ENCODE measurements at regions not wholly inside any gene's neighbourhood (a gene's known extent, or its start where the extent isn't known, plus 50 kb on each side); places are given as distances from the start of the nearest gene placed in this dataset.

DNA sequence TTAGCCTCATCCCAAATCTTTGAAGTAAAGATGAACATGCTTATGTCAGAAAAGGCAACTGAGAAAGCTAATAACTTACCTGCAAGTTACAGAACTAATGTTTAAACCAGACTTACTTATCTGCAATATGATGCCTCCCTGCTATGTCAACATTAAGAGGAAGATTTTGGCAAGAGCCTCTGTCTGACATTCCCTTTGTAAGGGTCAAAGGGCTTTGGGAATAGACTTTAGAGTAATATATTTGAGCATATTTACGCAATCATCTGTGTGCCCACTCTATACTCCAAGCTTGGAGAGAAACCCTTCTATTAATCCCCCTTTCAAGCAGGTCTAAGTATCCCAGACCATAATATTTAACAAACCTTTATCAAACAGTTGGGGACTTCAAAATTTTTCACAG, 389.4 kb downstream of the NPIPA8 start:
- no peak for DNase-seq (ENCODE audit: low read depth)
- TF ChIP-seq, protein P1, sequence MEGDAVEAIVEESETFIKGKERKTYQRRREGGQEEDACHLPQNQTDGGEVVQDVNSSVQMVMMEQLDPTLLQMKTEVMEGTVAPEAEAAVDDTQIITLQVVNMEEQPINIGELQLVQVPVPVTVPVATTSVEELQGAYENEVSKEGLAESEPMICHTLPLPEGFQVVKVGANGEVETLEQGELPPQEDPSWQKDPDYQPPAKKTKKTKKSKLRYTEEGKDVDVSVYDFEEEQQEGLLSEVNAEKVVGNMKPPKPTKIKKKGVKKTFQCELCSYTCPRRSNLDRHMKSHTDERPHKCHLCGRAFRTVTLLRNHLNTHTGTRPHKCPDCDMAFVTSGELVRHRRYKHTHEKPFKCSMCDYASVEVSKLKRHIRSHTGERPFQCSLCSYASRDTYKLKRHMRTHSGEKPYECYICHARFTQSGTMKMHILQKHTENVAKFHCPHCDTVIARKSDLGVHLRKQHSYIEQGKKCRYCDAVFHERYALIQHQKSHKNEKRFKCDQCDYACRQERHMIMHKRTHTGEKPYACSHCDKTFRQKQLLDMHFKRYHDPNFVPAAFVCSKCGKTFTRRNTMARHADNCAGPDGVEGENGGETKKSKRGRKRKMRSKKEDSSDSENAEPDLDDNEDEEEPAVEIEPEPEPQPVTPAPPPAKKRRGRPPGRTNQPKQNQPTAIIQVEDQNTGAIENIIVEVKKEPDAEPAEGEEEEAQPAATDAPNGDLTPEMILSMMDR (IDR thresholded peaks at IDR 0.05; ENCODE audit: insufficient read depth, low read length): no peak
- H3K4me3 ChIP-seq (ENCODE audit: low read depth, low read length): no peak overlapping the region

DNA sequence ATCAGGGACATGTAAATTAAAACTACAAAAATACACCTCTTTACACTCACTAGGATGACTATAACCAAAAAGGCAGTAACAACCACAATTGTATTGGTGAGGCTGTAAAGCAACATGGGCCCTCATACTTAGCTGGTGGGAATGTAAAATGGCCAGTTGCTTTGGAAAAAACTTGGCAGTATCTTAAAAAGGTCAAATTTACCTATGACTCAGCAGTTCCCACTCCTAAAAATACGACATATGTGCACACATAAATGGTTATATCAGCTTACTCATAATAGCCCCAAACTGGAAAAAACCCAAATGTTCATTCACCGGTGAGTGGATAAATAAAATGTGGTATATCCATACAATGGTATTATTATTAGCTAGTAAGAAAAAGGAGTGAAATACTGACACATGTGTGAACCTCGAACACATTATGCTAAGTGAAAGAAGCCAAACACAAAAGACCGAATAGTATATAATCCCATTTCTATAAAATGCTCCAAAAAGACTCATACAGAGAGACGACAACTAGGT, 391.4 kb downstream of the NPIPA8 start:
- TF ChIP-seq, protein P1 (IDR thresholded peaks at IDR 0.05; ENCODE audit: insufficient read depth, low read length): no peak
- H3K4me3 ChIP-seq (ENCODE audit: low read depth, low read length): no peak overlapping the region
- no peak for DNase-seq (ENCODE audit: low read depth)

DNA sequence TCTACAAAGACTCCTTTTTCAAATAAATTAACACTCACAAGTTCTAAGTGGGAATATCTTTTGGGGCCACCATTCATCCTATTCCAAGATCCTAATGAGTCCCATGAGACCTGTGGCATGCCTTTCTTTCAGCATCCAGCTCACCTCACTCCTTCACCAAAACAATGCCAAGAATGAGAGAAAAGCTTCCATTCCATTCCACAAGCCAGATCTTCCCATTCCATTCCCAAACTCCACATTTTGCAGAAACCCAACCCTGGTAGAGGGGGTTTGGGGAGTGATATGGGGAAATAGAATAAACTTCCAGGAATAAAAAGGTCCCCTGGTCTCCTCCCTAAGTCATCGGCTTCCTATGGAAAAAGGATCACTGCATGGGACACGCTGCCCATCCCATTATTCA, 392.2 kb downstream of the NPIPA8 start:
- TF ChIP-seq, protein P1 (IDR thresholded peaks at IDR 0.05; ENCODE audit: insufficient read depth, low read length): no peak
- no peak overlapping the region for H3K4me3 ChIP-seq (ENCODE audit: low read depth, low read length)
- no peak for DNase-seq (ENCODE audit: low read depth)

DNA sequence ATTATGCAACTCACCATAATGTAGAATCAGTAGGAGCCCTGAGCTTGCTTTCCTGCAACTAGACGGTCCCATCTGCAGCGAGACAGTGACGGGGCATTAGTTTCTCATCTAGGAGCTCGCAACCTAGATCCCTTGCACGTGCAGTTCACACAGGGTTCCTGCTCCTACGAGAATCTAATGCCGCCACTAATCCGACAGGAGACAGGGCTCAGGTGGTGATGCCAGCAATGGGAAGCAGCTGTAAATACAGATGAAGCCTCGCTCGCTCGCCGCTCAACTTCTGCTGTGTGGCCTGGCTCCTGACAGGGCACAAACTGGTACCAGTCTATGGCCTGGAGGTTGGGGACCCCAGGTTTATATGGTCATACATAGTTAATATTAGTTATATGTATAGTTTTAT, 394.5 kb downstream of the NPIPA8 start:
- no peak overlapping the region for H3K4me3 ChIP-seq (ENCODE audit: low read depth, low read length)
- TF ChIP-seq, protein P1 (IDR thresholded peaks at IDR 0.05; ENCODE audit: insufficient read depth, low read length): no peak
- DNase-seq (ENCODE audit: low read depth): no peak

DNA sequence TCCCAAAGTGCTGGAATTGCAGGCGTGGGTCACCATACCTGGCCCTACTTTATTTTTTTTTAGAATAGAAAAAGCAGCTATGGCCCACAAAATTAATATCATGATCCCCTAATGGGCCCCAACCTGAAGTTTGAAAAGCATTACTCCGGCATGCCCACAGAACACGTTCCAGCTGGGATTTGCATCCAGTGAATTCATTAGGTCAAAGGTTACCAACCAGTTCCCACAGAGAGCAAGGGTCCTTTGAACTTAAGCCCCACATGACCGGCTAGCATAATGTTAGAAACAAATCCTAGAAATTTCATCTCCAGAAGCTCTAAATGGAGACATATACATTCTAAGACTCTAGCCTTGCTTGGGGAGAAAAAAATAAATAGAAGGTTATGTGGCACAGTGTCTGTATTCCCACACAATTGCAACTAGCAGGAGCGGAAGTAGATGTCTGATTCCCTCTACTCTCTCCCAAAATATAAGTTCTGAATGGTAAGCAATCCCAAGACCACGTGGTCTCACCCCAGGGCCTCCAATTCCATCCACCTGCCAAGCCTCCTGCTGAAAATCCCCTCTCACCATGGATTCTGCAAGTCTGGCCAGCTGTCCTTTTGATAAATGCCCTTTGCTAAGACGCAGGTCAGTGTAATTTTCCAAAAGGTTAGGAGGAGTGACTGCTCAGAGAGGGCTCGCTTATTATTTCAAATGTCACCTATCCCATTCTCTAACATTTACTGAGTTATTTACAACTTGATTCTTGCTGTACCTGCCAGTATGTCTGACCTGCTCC, 395.8 kb downstream of the NPIPA8 start:
- no peak for DNase-seq (ENCODE audit: low read depth)
- TF ChIP-seq, protein P1 (IDR thresholded peaks at IDR 0.05; ENCODE audit: insufficient read depth, low read length): no peak

DNA sequence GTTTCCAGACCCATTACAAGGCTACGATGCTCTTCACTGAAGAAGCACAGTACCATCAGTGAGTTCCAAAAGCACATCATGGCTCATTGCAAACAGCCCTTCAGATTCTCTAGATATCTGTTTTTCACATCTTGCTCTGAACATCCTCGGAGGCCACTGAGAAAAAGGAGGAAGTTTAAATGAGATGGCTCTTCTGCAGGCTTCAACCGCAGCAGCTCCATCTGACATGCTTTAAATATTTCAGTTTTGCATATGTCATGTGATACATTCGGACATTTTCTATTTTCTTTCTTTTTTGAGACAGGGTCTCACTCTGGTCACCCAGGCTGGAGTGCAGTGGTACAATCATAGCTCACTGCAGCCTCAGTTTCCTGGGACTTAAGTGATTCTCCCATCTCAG, 396.8 kb downstream of the NPIPA8 start:
- H3K4me3 ChIP-seq (ENCODE audit: low read depth, low read length): no peak overlapping the region
- DNase-seq (ENCODE audit: low read depth): no peak
- TF ChIP-seq, protein P1 (IDR thresholded peaks at IDR 0.05; ENCODE audit: insufficient read depth, low read length): no peak

More for the DNA sequence above, 395.8 kb downstream of the NPIPA8 start:
- H3K4me3 ChIP-seq (ENCODE audit: low read depth, low read length): no peak overlapping the region
